ENCODE measurements at regions not wholly inside any gene's neighbourhood (a gene's known extent, or its start where the extent isn't known, plus 50 kb on each side); places are given as distances from the start of the nearest gene placed in this dataset.

GRCh38 chr13:105364191-105364590 is 1171.3 kb downstream of the EFNB2 start:
- no peak for TF ChIP-seq CTCF (IDR thresholded peaks at IDR 0.05; ENCODE audit: borderline replicate concordance, control extremely low read depth, extremely low read depth, insufficient read depth, missing control alignments)
- in situ Hi-C loops (cut with MboI; ENCODE audit: low sequenced_read_pairs, unreplicated experiment), result no loop called here
- no peak for DNase-seq (ENCODE audit: low spot score)

GRCh38 chr13:105363261-105364190 is 1171.9 kb downstream of the EFNB2 start:
- in situ Hi-C loops (cut with MboI; ENCODE audit: low sequenced_read_pairs, unreplicated experiment), result no loop called here
- no peak for DNase-seq (ENCODE audit: low spot score)
- TF ChIP-seq CTCF (IDR thresholded peaks at IDR 0.05; ENCODE audit: borderline replicate concordance, control extremely low read depth, extremely low read depth, insufficient read depth, missing control alignments), result no peak

- in situ Hi-C loops (cut with MboI; ENCODE audit: low sequenced_read_pairs, unreplicated experiment), result no loop called here
- DNase-seq (ENCODE audit: low spot score), result no peak
- TF ChIP-seq CTCF (IDR thresholded peaks at IDR 0.05; ENCODE audit: borderline replicate concordance, control extremely low read depth, extremely low read depth, insufficient read depth, missing control alignments), result no peak
Observed at GRCh38 chr13:105353654-105354053, 1181.8 kb downstream of the EFNB2 start.

- no peak for TF ChIP-seq CTCF (IDR thresholded peaks at IDR 0.05; ENCODE audit: borderline replicate concordance, control extremely low read depth, extremely low read depth, insufficient read depth, missing control alignments)
- DNase-seq (ENCODE audit: low spot score), result no peak
- in situ Hi-C loops (cut with MboI; ENCODE audit: low sequenced_read_pairs, unreplicated experiment), result no loop called here
Observed at GRCh38 chr13:105349082-105349723, 1186.3 kb downstream of the EFNB2 start.

- no peak for DNase-seq (ENCODE audit: low spot score)
- no peak for TF ChIP-seq CTCF (IDR thresholded peaks at IDR 0.05; ENCODE audit: borderline replicate concordance, control extremely low read depth, extremely low read depth, insufficient read depth, missing control alignments)
- in situ Hi-C loops (cut with MboI; ENCODE audit: low sequenced_read_pairs, unreplicated experiment), result no loop called here
Observed at GRCh38 chr13:105346141-105346775, 1189.2 kb downstream of the EFNB2 start.

- in situ Hi-C loops (cut with MboI; ENCODE audit: low sequenced_read_pairs, unreplicated experiment), result no loop called here
- TF ChIP-seq CTCF (IDR thresholded peaks at IDR 0.05; ENCODE audit: borderline replicate concordance, control extremely low read depth, extremely low read depth, insufficient read depth, missing control alignments), result no peak
- DNase-seq (ENCODE audit: low spot score), result no peak
Observed at GRCh38 chr13:105345730-105346129, 1189.7 kb downstream of the EFNB2 start.

Data from GM13976 (cell line).